Prostate gland (tissue), 2 donors: ENCODE measurements at regions not wholly inside any gene's neighbourhood (a gene's known extent, or its start where the extent isn't known, plus 50 kb on each side); places are given as distances from the start of the nearest gene placed in this dataset.
A peak's percentile ranks its signal among the peaks of the same experiment; 100 is the strongest.

ENCODE experiments used
- DNase-seq: peaks from one replicate; pipeline ENCODE4 v3.0.0-alpha.2; 2019; ENCODE audit warnings: low spot score
- H3K27ac ChIP-seq, 2 donors: fragments of 200-600 bp; sonication (generic); 2 replicates each; pipeline ENCODE4 v1.5.1; 2017 to 2019
- H3K27me3 ChIP-seq: fragments of 200-600 bp; sonication (generic); replicated peaks from 2 replicates; pipeline ENCODE4 v1.5.1; 2019; ENCODE audit not compliant: insufficient read depth
- H3K36me3 ChIP-seq, 2 donors: fragments of 200-600 bp; sonication (generic); 1 replicate in 1 of 2; 2 replicates in 1 of 2; pipeline versions ENCODE4 v1.5.1 to v1.8.1; 2017 to 2019
- H3K4me1 ChIP-seq: fragments of 200-600 bp; sonication (generic); replicated peaks from 2 replicates; pipeline ENCODE4 v1.5.1; 2019
- H3K4me3 ChIP-seq, 2 donors: fragments of 200-600 bp; sonication (generic); 2 replicates each; pipeline ENCODE4 v1.5.1; 2017 to 2019
- H3K9me3 ChIP-seq: fragments of 200-600 bp; sonication (generic); 2 replicates; pipeline ENCODE4 v1.5.1; 2017
- CTCF ChIP-seq, 4 experiments: fragments of 200-600 bp in 2 of 4; fragments of 450-650 bp in 2 of 4; sonication (generic) in 2 of 4; IDR thresholded peaks; 1 replicate in 3 of 4; 2 replicates in 1 of 4; pipeline ENCODE4 v1.5.1; 2016 to 2019; ENCODE audit warnings: antibody characterized with exemption in 4 of 4, mild to moderate bottlenecking in 2 of 4, moderate library complexity in 2 of 4
- POLR2A ChIP-seq: fragments of 450-650 bp; IDR thresholded peaks from one replicate; pipeline ENCODE4 v1.6.1; 2016; ENCODE audit warnings: antibody characterized with exemption, mild to moderate bottlenecking
- POLR2AphosphoS5 ChIP-seq: sonication (generic); formaldehyde crosslinking; IDR thresholded peaks from one replicate; pipeline ENCODE4 v1.6.1; 2017; ENCODE audit warnings: antibody characterized with exemption
- WGBS: methylation state at CpG from one replicate; pipeline ENCODE4 v1.1.5; 2018; 5-methylcytosine and 5-hydroxymethylcytosine counted together
- intact Hi-C: fragments of 100-400 bp; cut with DNase I; formaldehyde crosslinking; loops from one replicate; pipeline ENCODE4 v1.14.2; 2022

DNA sequence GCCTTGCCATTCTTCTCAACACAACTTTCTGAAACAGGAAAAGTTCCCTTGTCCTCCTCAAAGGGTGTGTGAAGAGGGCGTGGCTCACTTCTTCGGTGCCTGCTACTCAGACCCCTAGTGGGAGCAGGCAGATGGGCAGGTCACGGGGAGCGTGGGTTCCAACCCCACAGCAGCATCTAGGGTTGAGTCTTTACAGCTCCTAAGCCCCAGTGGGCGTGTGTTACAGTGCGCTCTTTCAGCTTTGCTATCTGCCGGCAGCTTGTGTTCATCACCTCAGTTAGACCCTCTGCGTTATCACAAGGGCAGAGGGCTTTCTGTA, 57.5 kb upstream of the KLF3 start:
- Histone ChIP-seq H3K36me3 (no peaks in the 10 kb centered on the region), H3K27ac (no peak overlapping the region), H3K4me1 (no peaks in the 10 kb centered on the region), H3K27me3 (no peaks in the 10 kb centered on the region), H3K9me3 (no peaks in the 10 kb centered on the region), H3K4me3 (no peak overlapping the region)
- 89% methylated on average over 8 of the region's 8 CpGs for WGBS
- TF ChIP-seq POLR2AphosphoS5, result no peak
- TF ChIP-seq POLR2A, result no peak
- no peak for TF ChIP-seq CTCF (IDR thresholded peaks at IDR 0.05)
- intact Hi-C loops, result no loop called here
- DNase-seq, result no peak

- Histone ChIP-seq H3K4me1 (peaks cover 8% of the 10 kb centered on the region), H3K27ac (no peak overlapping the region), H3K27me3 (no peaks in the 10 kb centered on the region), H3K36me3 (no peaks in the 10 kb centered on the region), H3K4me3 (no peak overlapping the region), H3K9me3 (no peaks in the 10 kb centered on the region)
- no peak for TF ChIP-seq POLR2AphosphoS5
- TF ChIP-seq POLR2A, result no peak
- 75% methylated on average over 3 of the region's 3 CpGs for WGBS
- no peak for DNase-seq
- intact Hi-C loops, result no loop called here
Observed at GRCh38 chr4:38609614-38610013, 54.4 kb upstream of the KLF3 start.

GRCh38 chr4:38610521-38610920, 53.5 kb upstream of the KLF3 start:
- 51% methylated on average over 5 of the region's 5 CpGs for WGBS
- Histone ChIP-seq H3K27ac (peak overlapping the region; percentile 5 to 9), H3K9me3 (no peaks in the 10 kb centered on the region), H3K36me3 (no peaks in the 10 kb centered on the region), H3K4me1 (peaks cover 8% of the 10 kb centered on the region), H3K27me3 (no peaks in the 10 kb centered on the region), H3K4me3 (no peak overlapping the region)
- TF ChIP-seq POLR2AphosphoS5, result no peak
- TF ChIP-seq POLR2A, result no peak
- TF ChIP-seq CTCF (IDR thresholded peaks at IDR 0.05), result no peak
- no peak for DNase-seq
- intact Hi-C loops, result no loop called here

GRCh38 chr4:38610966-38611431, 53.0 kb upstream of the KLF3 start:
- Histone ChIP-seq H3K27me3 (no peaks in the 10 kb centered on the region), H3K4me1 (peaks cover 8% of the 10 kb centered on the region), H3K27ac (peak overlapping the region in 1 of 2 donors; percentile 5), H3K9me3 (no peaks in the 10 kb centered on the region), H3K36me3 (no peaks in the 10 kb centered on the region), H3K4me3 (no peak overlapping the region)
- peak; percentile 21 for DNase-seq
- no peak for TF ChIP-seq POLR2AphosphoS5
- no peak for TF ChIP-seq POLR2A
- no peak for TF ChIP-seq CTCF (IDR thresholded peaks at IDR 0.05)
- intact Hi-C loops, result no loop called here
- 28% methylated on average over 8 of the region's 8 CpGs for WGBS

DNA sequence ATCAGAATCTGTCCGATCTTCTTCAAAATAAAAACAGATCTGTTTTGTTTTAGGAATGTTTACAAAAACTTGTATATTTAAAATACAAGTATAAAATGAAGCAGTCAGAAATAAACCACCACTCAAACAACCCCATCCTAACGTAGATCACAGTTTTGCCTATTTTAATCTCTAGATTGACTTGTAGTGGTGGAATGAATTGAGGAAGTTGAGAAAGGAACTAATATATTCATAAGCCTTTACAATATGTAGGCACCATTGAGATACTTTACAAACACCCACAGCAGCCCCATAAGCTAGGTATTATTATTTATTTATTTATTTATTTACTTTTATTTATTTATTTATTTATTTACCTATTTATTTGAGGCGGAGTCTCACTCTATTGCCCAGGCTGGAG, 52.3 kb upstream of the KLF3 start:
- H3K27ac ChIP-seq, result peak overlapping the region in 1 of 2 donors; percentile 5
- no peak for DNase-seq
- H3K4me3 ChIP-seq, result no peak overlapping the region
- TF ChIP-seq CTCF (IDR thresholded peaks at IDR 0.05) (no peak), POLR2AphosphoS5 (no peak), POLR2A (no peak)
- intact Hi-C loops, result no loop called here
- H3K27me3 ChIP-seq, result no peaks in the 10 kb centered on the region
- no peaks in the 10 kb centered on the region for H3K9me3 ChIP-seq
- H3K4me1 ChIP-seq, result peaks cover 8% of the 10 kb centered on the region
- 77% methylated on average over 3 of the region's 3 CpGs for WGBS
- H3K36me3 ChIP-seq, result no peaks in the 10 kb centered on the region
